ENCODE measurements at regions not wholly inside any gene's neighbourhood (a gene's known extent, or its start where the extent isn't known, plus 50 kb on each side); places are given as distances from the start of the nearest gene placed in this dataset.

DNA sequence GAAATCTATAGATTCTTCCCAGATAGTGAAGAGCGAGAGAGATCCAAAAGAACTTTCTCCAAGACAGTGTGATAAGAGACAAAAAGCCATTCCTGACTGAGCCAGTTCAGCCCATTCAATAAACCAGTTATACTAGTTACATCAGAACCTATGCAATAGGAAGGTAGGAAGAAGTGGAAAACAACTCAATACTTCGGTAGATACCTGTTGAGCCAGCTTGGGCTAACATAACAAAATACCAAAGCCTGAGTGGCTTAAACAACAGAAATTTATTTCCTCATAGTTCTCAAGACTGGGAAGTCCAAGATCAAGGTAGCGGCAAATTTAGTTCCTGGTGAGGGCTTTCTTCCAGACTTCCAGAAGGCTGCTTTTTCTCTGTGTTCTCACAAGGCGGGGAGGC, 214.5 kb upstream of the GRAMD2B start:
- no peak for TF ChIP-seq EP300 (IDR thresholded peaks at IDR 0.05)
- TF ChIP-seq, protein P1, sequence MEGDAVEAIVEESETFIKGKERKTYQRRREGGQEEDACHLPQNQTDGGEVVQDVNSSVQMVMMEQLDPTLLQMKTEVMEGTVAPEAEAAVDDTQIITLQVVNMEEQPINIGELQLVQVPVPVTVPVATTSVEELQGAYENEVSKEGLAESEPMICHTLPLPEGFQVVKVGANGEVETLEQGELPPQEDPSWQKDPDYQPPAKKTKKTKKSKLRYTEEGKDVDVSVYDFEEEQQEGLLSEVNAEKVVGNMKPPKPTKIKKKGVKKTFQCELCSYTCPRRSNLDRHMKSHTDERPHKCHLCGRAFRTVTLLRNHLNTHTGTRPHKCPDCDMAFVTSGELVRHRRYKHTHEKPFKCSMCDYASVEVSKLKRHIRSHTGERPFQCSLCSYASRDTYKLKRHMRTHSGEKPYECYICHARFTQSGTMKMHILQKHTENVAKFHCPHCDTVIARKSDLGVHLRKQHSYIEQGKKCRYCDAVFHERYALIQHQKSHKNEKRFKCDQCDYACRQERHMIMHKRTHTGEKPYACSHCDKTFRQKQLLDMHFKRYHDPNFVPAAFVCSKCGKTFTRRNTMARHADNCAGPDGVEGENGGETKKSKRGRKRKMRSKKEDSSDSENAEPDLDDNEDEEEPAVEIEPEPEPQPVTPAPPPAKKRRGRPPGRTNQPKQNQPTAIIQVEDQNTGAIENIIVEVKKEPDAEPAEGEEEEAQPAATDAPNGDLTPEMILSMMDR (IDR thresholded peaks at IDR 0.05), result no peak
- TF ChIP-seq POLR2A (IDR thresholded peaks at IDR 0.05; ENCODE audit: low read depth), result no peak
- TF ChIP-seq POLR2AphosphoS5 (IDR thresholded peaks at IDR 0.05), result no peak
- H3K9me3 ChIP-seq, result peaks cover 0 to 8% (median 0%) of the 10 kb centered on the region in 4 donors

DNA sequence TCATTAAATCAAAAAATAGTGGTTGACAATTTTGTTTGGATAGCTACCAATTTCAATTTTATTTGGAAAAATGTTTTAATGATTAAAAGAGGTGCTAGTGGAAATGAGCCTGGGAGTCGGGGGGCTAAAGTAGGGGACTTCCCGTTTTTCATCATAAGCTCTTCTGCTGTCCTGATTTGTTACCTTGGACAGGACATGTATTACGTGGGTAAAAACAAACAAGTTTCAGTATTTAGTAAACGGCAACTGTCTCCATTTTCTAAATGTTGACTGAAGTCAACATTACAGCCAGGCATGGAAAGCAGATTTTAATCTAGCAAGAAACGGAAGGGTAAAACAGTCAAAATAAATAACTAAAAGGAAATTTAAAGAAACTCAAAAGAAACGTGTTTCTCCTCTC, 212.3 kb upstream of the GRAMD2B start:
- TF ChIP-seq POLR2A (IDR thresholded peaks at IDR 0.05; ENCODE audit: low read depth) (no peak), POLR2AphosphoS5 (IDR thresholded peaks at IDR 0.05) (no peak), EP300 (IDR thresholded peaks at IDR 0.05) (no peak)
- TF ChIP-seq, protein P1 (IDR thresholded peaks at IDR 0.05), result no peak
- WGBS, result 84% methylated on average over 6 of the region's 6 CpGs
- Histone ChIP-seq H3K27ac (replicated peaks in 1 of 4) (no peak overlapping the region), H3K4me3 (no peak overlapping the region), H3K27me3 (no peaks in the 10 kb centered on the region), H3K9me3 (peaks cover 0 to 8% (median 0%) of the 10 kb centered on the region in 4 donors), H3K4me1 (no peaks in the 10 kb centered on the region), H3K36me3 (no peaks in the 10 kb centered on the region)
- intact Hi-C loops (cut with DNase I), result no loop called here
- no peak for DNase-seq (ENCODE audit: extremely low spot score)

More for the DNA sequence above, 214.5 kb upstream of the GRAMD2B start:
- no peak for DNase-seq (ENCODE audit: extremely low spot score)
- Histone ChIP-seq H3K27ac (replicated peaks in 1 of 4) (no peak overlapping the region), H3K4me1 (no peaks in the 10 kb centered on the region), H3K27me3 (no peaks in the 10 kb centered on the region), H3K4me3 (no peak overlapping the region), H3K36me3 (no peaks in the 10 kb centered on the region)
- intact Hi-C loops (cut with DNase I), result no loop called here
- 57% methylated on average over 4 of the region's 4 CpGs for WGBS

DNA sequence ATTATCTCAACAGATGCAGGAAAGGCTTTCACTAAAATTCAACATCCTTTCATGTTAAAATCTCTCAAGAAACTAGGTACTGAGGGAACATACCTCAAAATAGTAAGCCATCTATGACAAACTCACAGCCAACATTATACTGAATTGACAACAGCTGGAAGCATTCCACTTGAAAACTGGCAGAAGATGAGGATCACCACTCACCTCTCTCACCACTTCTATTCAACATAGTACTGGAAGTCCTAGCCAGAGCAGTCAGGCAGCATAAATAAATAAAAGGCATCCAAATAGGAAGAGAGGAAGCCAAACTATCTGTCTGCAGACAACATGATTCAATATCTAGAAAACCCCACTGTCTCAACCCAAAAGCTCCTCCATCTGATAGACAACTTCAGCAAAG, 203.6 kb upstream of the GRAMD2B start:
- intact Hi-C loops (cut with DNase I), result no loop called here
- Histone ChIP-seq H3K27me3 (no peaks in the 10 kb centered on the region), H3K36me3 (no peaks in the 10 kb centered on the region), H3K4me1 (no peaks in the 10 kb centered on the region), H3K27ac (replicated peaks in 1 of 4) (no peak overlapping the region), H3K9me3 (peaks cover 0 to 3% (median 0%) of the 10 kb centered on the region in 4 donors), H3K4me3 (no peak overlapping the region)
- TF ChIP-seq, protein P1 (IDR thresholded peaks at IDR 0.05), result no peak
- TF ChIP-seq EP300 (IDR thresholded peaks at IDR 0.05), result no peak
- no peak for TF ChIP-seq POLR2AphosphoS5 (IDR thresholded peaks at IDR 0.05)
- TF ChIP-seq POLR2A (IDR thresholded peaks at IDR 0.05; ENCODE audit: low read depth), result no peak
- DNase-seq (ENCODE audit: extremely low spot score), result no peak

DNA sequence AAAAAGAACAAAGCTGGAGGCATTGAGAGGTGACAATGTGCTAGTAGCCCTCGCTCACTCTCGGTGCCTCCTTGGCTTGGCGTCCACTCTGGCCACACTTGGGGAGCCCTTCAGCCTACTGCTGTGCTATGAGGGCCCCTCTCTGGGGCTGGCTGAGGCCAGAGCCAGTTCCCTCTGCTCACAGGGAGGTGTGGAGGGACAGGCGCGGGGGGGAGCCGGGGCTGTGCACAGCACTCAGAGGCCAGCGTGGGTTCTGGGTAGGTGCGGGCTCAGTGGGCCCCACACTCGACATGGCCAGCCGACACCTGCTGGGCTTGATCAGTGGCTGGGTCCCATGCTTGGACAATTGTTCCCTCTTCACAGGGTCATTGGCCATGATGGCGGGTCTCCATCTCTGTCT, 202.5 kb upstream of the GRAMD2B start:
- H3K4me3 ChIP-seq, result no peak overlapping the region
- no peak overlapping the region for H3K27ac ChIP-seq (replicated peaks in 1 of 4)
- no peaks in the 10 kb centered on the region for H3K27me3 ChIP-seq
- H3K4me1 ChIP-seq, result no peaks in the 10 kb centered on the region
- intact Hi-C loops (cut with DNase I), result no loop called here
- peaks cover 0 to 3% (median 0%) of the 10 kb centered on the region in 4 donors for H3K9me3 ChIP-seq
- WGBS, result 81% methylated on average over 8 of the region's 11 CpGs
- no peaks in the 10 kb centered on the region for H3K36me3 ChIP-seq
- TF ChIP-seq POLR2A (IDR thresholded peaks at IDR 0.05; ENCODE audit: low read depth), result no peak
- TF ChIP-seq POLR2AphosphoS5 (IDR thresholded peaks at IDR 0.05), result no peak
- no peak for TF ChIP-seq EP300 (IDR thresholded peaks at IDR 0.05)
- TF ChIP-seq, protein P1 (IDR thresholded peaks at IDR 0.05), result no peak
- DNase-seq (ENCODE audit: extremely low spot score), result no peak

DNA sequence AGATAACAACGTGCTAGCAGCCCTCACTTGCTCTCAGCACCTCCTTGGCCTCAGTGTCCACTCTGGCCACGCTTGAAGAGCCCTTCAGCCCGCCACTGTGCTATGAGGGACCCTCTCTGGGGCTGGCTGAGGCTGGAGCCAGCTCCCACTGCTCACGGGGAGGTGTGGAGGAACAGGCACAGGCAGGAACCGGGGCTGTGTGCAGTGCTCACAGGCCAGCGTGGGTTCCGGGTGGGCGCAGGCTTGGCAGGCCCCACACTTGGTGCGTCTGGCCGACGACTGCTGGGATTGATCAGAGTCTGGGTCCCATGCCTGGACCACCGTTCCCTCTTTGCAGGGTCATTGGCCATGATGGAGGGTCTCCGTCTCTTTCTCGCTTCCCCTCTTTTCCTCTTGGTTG, 194.3 kb upstream of the GRAMD2B start:
- no peak overlapping the region for H3K4me3 ChIP-seq
- TF ChIP-seq, protein P1 (IDR thresholded peaks at IDR 0.05), result no peak
- TF ChIP-seq EP300 (IDR thresholded peaks at IDR 0.05), result no peak
- no peak for TF ChIP-seq POLR2AphosphoS5 (IDR thresholded peaks at IDR 0.05)
- TF ChIP-seq POLR2A (IDR thresholded peaks at IDR 0.05; ENCODE audit: low read depth), result no peak
- intact Hi-C loops (cut with DNase I), result no loop called here
- H3K9me3 ChIP-seq, result peaks cover 0 to 6% (median 3%) of the 10 kb centered on the region in 4 donors
- 89% methylated on average over 14 of the region's 14 CpGs for WGBS
- H3K27me3 ChIP-seq, result no peaks in the 10 kb centered on the region
- H3K36me3 ChIP-seq, result no peaks in the 10 kb centered on the region
- H3K4me1 ChIP-seq, result no peaks in the 10 kb centered on the region
- DNase-seq (ENCODE audit: extremely low spot score), result no peak
- no peak overlapping the region for H3K27ac ChIP-seq (replicated peaks in 1 of 4)

Data from esophagus muscularis mucosa (tissue), 4 donors.